ENCODE measurements at regions not wholly inside any gene's neighbourhood (a gene's known extent, or its start where the extent isn't known, plus 50 kb on each side); places are given as distances from the start of the nearest gene placed in this dataset.

GRCh38 chr9:117636681-117637080, 67.5 kb upstream of the TLR4 start:
- CTCF ChIA-PET: no interaction called here
- dilution Hi-C loops (cut with MboI; ENCODE audit: extremely low pct_ligation_motif_present, low sequenced_read_pairs): no loop called here

More at GRCh38 chr9:117636681-117637080, 67.5 kb upstream of the TLR4 start:
- TF ChIP-seq POLR2AphosphoS5 (IDR thresholded peaks at IDR 0.05; ENCODE audit: insufficient read depth, low read depth, low read length): no peak
- TF ChIP-seq EZH2 (IDR thresholded peaks at IDR 0.05; ENCODE audit: borderline replicate concordance, low read depth, low read length, severe bottlenecking): no peak
- TF ChIP-seq JUN (IDR thresholded peaks at IDR 0.05; ENCODE audit: borderline replicate concordance, insufficient read depth, insufficient read length, low read depth): no peak
- TF ChIP-seq, protein P1, sequence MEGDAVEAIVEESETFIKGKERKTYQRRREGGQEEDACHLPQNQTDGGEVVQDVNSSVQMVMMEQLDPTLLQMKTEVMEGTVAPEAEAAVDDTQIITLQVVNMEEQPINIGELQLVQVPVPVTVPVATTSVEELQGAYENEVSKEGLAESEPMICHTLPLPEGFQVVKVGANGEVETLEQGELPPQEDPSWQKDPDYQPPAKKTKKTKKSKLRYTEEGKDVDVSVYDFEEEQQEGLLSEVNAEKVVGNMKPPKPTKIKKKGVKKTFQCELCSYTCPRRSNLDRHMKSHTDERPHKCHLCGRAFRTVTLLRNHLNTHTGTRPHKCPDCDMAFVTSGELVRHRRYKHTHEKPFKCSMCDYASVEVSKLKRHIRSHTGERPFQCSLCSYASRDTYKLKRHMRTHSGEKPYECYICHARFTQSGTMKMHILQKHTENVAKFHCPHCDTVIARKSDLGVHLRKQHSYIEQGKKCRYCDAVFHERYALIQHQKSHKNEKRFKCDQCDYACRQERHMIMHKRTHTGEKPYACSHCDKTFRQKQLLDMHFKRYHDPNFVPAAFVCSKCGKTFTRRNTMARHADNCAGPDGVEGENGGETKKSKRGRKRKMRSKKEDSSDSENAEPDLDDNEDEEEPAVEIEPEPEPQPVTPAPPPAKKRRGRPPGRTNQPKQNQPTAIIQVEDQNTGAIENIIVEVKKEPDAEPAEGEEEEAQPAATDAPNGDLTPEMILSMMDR (IDR thresholded peaks at IDR 0.05; ENCODE audit: extremely low read depth in 1 of 2, insufficient read depth in 1 of 2, low read depth in 1 of 2, low read length in 2 of 2): no peak
- no peak for TF ChIP-seq POLR2A (IDR thresholded peaks at IDR 0.05; ENCODE audit: low read depth, low read length)
- TF ChIP-seq GATA2 (IDR thresholded peaks at IDR 0.05; ENCODE audit: insufficient read depth, insufficient read length, low read depth, low read length): no peak
- TF ChIP-seq, protein P2, sequence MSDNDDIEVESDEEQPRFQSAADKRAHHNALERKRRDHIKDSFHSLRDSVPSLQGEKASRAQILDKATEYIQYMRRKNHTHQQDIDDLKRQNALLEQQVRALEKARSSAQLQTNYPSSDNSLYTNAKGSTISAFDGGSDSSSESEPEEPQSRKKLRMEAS (IDR thresholded peaks at IDR 0.05; ENCODE audit: insufficient read depth, insufficient read length): no peak
- no peak for TF ChIP-seq MYC (IDR thresholded peaks at IDR 0.05; ENCODE audit: low read depth, low read length)
- TF ChIP-seq FOS (IDR thresholded peaks at IDR 0.05; ENCODE audit: borderline replicate concordance, insufficient read depth, low read length): no peak
- Histone ChIP-seq H3K9me3 (replicated peaks; ENCODE audit: control insufficient read depth, insufficient read depth, low read length) (no peaks in the 10 kb centered on the region), H3K79me2 (ENCODE audit: control insufficient read depth, insufficient read depth, low read length) (no peaks in the 10 kb centered on the region), H3K9ac (replicated peaks; ENCODE audit: extremely low read depth, insufficient read depth, low read length) (no peak overlapping the region), H3K4me2 (ENCODE audit: insufficient read depth, low read length) (no peak overlapping the region), H3K27ac (ENCODE audit: insufficient read depth, low read depth, low read length) (no peak overlapping the region), H4K20me1 (replicated peaks; ENCODE audit: control insufficient read depth, extremely low read depth, insufficient read depth, low read length) (no peaks in the 10 kb centered on the region), H3K4me1 (ENCODE audit: control insufficient read depth, extremely low read depth, insufficient read depth, low read length) (no peaks in the 10 kb centered on the region), H3K36me3 (ENCODE audit: control insufficient read depth in 2 of 2, extremely low read depth in 1 of 2, insufficient read depth in 2 of 2, low read length in 2 of 2) (no peaks in the 10 kb centered on the region), H3K9me1 (replicated peaks; ENCODE audit: control insufficient read depth, extremely low read depth, insufficient read depth, low read length) (no peaks in the 10 kb centered on the region), H3K4me3 (replicated peaks in 1 of 3; ENCODE audit: insufficient read depth in 1 of 3, low read depth in 1 of 3, low read length in 3 of 3) (no peak overlapping the region), H2AFZ (ENCODE audit: low read depth, low read length) (no peak overlapping the region), H3K27me3 (ENCODE audit: control insufficient read depth in 2 of 2, insufficient read depth in 2 of 2, low read length in 2 of 2) (peaks cover 4% of the 10 kb centered on the region in 2 experiments)
- BruUV-seq (replicated peaks): no TSS peak
- DNase-seq (ENCODE audit: low read depth, low spot score): no peak
- POLR2A ChIA-PET: no interaction called here
- intact Hi-C loops (cut with micrococcal nuclease): no loop called here
- no peak for FAIRE-seq
